Neural progenitor cell (in vitro differentiated cells): ENCODE measurements at regions not wholly inside any gene's neighbourhood (a gene's known extent, or its start where the extent isn't known, plus 50 kb on each side); places are given as distances from the start of the nearest gene placed in this dataset.

ENCODE experiments used
- DNase-seq: peaks from one replicate; pipeline ENCODE4 v3.0.0-alpha.2; 2016; ENCODE audit warnings: low spot score
- H2AFZ ChIP-seq: fragments of 200-600 bp; sonication (generic); replicated peaks from 2 replicates; pipeline ENCODE4 v1.6.1; 2016; ENCODE audit warnings: antibody characterized with exemption
- H3F3A ChIP-seq: fragments of 200-600 bp; sonication (generic); 2 replicates; pipeline ENCODE4 v1.6.1; 2016; ENCODE audit warnings: antibody characterized with exemption, low read depth
- H3K27ac ChIP-seq: fragments of 200-600 bp; sonication (generic); 2 replicates; pipeline ENCODE4 v1.5.1; 2016; ENCODE audit warnings: mild to moderate bottlenecking
- H3K27me3 ChIP-seq: fragments of 200-600 bp; sonication (generic); 2 replicates; pipeline ENCODE4 v1.6.1; 2016; ENCODE audit warnings: mild to moderate bottlenecking, moderate library complexity
- H3K36me3 ChIP-seq: fragments of 200-600 bp; sonication (generic); 2 replicates; pipeline ENCODE4 v1.5.1; 2016
- H3K4me1 ChIP-seq: fragments of 200-600 bp; sonication (generic); 2 replicates; pipeline ENCODE4 v1.6.1; 2016; ENCODE audit warnings: mixed run types
- H3K4me2 ChIP-seq: fragments of 200-600 bp; sonication (generic); 2 replicates; pipeline ENCODE4 v1.6.1; 2016
- H3K4me3 ChIP-seq: fragments of 200-600 bp; sonication (generic); 2 replicates; pipeline ENCODE4 v1.5.1; 2016
- H3K79me2 ChIP-seq: fragments of 200-600 bp; sonication (generic); 2 replicates; pipeline ENCODE4 v1.6.1; 2016; ENCODE audit warnings: low read depth
- H3K9ac ChIP-seq: fragments of 200-600 bp; sonication (generic); 2 replicates; pipeline ENCODE4 v1.6.1; 2016
- H3K9me3 ChIP-seq: fragments of 200-600 bp; sonication (generic); 2 replicates; pipeline ENCODE4 v1.5.1; 2016; ENCODE audit warnings: low read depth
- H4K20me1 ChIP-seq: fragments of 200-600 bp; sonication (generic); 2 replicates; pipeline ENCODE4 v1.6.1; 2016; ENCODE audit warnings: low read depth
- H3K27ac Mint-ChIP-seq: 3 replicates; pipeline ENCODE4 v1.8.0; 2021; ENCODE audit warnings: mixed read lengths
- H3K27me3 Mint-ChIP-seq: 2 replicates; pipeline ENCODE4 v1.8.0; 2022; ENCODE audit warnings: low read depth, mild to moderate bottlenecking, inconsistent platforms, moderate library complexity, mixed read lengths; ENCODE audit not compliant: insufficient read depth
- H3K36me3 Mint-ChIP-seq: 3 replicates; pipeline ENCODE4 v1.8.0; 2021; ENCODE audit warnings: mixed read lengths
- H3K4me1 Mint-ChIP-seq: 3 replicates; pipeline ENCODE4 v1.8.0; 2021; ENCODE audit warnings: mixed read lengths
- H3K4me3 Mint-ChIP-seq: 3 replicates; pipeline ENCODE4 v1.8.0; 2021; ENCODE audit warnings: mild to moderate bottlenecking, moderate library complexity, mixed read lengths
- H3K9me3 Mint-ChIP-seq: 3 replicates; pipeline ENCODE4 v1.8.0; 2020; ENCODE audit warnings: mixed read lengths
- EZH2 ChIP-seq: fragments of 200-600 bp; sonication (generic); IDR thresholded peaks from 2 replicates; pipeline ENCODE4 v1.6.1; 2017; ENCODE audit warnings: antibody characterized with exemption, mild to moderate bottlenecking, moderate library complexity
- EZH2phosphoT487 ChIP-seq: fragments of 200-600 bp; sonication (generic); IDR thresholded peaks from 2 replicates; pipeline ENCODE4 v1.6.1; 2017; ENCODE audit warnings: antibody characterized with exemption
- TF ChIP-seq, protein P1 (sequence below): fragments of 200-600 bp; sonication (generic); IDR thresholded peaks from 2 replicates; pipeline ENCODE4 v1.5.1; 2017; ENCODE audit warnings: antibody characterized with exemption, mild to moderate bottlenecking

DNA sequence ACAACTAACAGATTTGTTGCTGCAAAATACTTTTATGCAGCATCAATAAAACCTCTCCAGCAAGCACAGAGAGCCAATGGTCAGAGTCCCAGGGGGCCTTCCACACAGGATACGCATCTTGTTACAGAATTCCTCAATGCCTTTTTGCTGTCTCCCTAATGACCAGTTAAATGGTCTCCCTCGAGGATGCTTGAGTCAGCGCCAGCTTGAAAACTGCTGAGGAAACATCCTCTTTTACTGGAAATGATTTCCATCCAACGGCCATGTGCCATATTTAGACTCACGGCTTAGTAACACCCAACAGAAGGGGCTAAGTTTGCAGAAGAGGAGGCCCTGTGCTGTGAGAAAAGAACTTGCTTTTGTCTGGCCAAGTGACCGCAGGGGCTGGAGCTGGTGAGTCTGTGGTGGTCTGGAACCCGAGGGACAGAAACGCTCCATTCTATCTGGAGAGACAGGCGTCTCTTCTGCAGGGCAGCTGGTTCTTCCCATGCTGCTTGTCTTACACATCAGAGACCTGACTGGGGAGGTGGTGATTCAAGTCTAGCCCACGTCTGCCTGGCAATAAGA lies 496.4 kb downstream of the SETD4 start:
- no peaks in the 10 kb centered on the region for H3K27me3 Mint-ChIP-seq
- Histone ChIP-seq H3K9me3 (no peaks in the 10 kb centered on the region), H3K4me1 (no peaks in the 10 kb centered on the region), H3K27ac (no peak overlapping the region), H3K27me3 (no peaks in the 10 kb centered on the region), H4K20me1 (no peaks in the 10 kb centered on the region), H2AFZ (no peak overlapping the region), H3K4me3 (no peak overlapping the region), H3K36me3 (no peaks in the 10 kb centered on the region), H3F3A (no peaks in the 10 kb centered on the region), H3K4me2 (no peak overlapping the region), H3K9ac (no peak overlapping the region), H3K79me2 (no peaks in the 10 kb centered on the region)
- TF ChIP-seq, protein P1, sequence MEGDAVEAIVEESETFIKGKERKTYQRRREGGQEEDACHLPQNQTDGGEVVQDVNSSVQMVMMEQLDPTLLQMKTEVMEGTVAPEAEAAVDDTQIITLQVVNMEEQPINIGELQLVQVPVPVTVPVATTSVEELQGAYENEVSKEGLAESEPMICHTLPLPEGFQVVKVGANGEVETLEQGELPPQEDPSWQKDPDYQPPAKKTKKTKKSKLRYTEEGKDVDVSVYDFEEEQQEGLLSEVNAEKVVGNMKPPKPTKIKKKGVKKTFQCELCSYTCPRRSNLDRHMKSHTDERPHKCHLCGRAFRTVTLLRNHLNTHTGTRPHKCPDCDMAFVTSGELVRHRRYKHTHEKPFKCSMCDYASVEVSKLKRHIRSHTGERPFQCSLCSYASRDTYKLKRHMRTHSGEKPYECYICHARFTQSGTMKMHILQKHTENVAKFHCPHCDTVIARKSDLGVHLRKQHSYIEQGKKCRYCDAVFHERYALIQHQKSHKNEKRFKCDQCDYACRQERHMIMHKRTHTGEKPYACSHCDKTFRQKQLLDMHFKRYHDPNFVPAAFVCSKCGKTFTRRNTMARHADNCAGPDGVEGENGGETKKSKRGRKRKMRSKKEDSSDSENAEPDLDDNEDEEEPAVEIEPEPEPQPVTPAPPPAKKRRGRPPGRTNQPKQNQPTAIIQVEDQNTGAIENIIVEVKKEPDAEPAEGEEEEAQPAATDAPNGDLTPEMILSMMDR = no peak
- TF ChIP-seq EZH2phosphoT487 (no peak), EZH2 (no peak)
- peaks cover 2% of the 10 kb centered on the region for H3K9me3 Mint-ChIP-seq
- H3K27ac Mint-ChIP-seq = no peak overlapping the region
- H3K4me1 Mint-ChIP-seq = no peaks in the 10 kb centered on the region
- no peaks in the 10 kb centered on the region for H3K36me3 Mint-ChIP-seq
- H3K4me3 Mint-ChIP-seq = no peak overlapping the region
- DNase-seq = no peak

DNA sequence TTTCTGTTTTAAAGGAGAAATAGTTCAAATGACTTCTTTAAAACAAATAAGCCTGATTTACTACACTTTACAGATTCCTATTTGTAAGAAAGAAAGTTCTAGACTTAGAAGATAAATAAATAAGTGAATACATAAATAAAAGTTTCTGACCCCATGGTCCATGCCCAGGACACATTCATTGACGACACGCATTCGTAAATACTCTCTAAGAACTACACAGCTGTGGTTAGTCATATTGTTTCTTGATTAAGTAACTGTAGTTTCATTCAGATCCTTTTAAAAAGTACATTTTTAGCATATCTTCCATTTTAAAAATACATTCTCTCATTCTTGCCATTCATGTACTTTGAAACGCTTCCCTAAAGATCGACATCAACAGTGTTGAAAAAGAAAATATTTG lies 497.4 kb downstream of the SETD4 start:
- Histone ChIP-seq H3K4me2 (no peak overlapping the region), H3K36me3 (no peaks in the 10 kb centered on the region), H3K4me1 (no peaks in the 10 kb centered on the region), H3F3A (no peaks in the 10 kb centered on the region), H3K27me3 (no peaks in the 10 kb centered on the region), H3K9me3 (no peaks in the 10 kb centered on the region), H3K27ac (no peak overlapping the region), H3K79me2 (no peaks in the 10 kb centered on the region), H2AFZ (no peak overlapping the region), H3K9ac (no peak overlapping the region), H3K4me3 (no peak overlapping the region), H4K20me1 (no peaks in the 10 kb centered on the region)
- TF ChIP-seq, protein P1 = no peak
- no peak for DNase-seq
- Mint-ChIP-seq H3K4me1 (no peaks in the 10 kb centered on the region), H3K4me3 (no peak overlapping the region), H3K27me3 (no peaks in the 10 kb centered on the region), H3K27ac (no peak overlapping the region), H3K36me3 (no peaks in the 10 kb centered on the region), H3K9me3 (peaks cover 2% of the 10 kb centered on the region)

DNA sequence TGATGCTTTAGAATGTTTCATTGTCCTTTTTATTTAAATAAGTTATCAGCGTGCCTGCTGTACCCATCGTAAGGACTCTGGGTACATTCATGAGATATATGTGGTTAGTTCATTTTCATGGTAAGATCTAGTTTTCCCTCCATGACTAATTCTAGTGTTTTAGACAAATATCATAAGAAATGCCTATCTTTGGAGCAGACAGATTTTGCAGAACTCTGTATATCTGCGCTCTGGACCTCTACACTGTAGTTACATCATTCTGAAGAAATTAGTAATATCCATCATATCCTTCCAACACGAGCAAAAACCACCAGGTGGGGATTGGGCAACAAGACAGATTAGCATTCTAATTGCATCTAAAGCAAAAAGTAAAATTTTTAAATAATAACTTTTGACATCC lies 499.2 kb downstream of the SETD4 start:
- H3K36me3 ChIP-seq = no peaks in the 10 kb centered on the region
- no peak overlapping the region for H3K4me3 Mint-ChIP-seq
- H2AFZ ChIP-seq = no peak overlapping the region
- H3K4me1 Mint-ChIP-seq = no peaks in the 10 kb centered on the region
- no peaks in the 10 kb centered on the region for H4K20me1 ChIP-seq
- H3K27me3 Mint-ChIP-seq = no peaks in the 10 kb centered on the region
- TF ChIP-seq EZH2phosphoT487 = no peak
- TF ChIP-seq EZH2 = no peak
- TF ChIP-seq, protein P1 = no peak
- H3K27ac ChIP-seq = no peak overlapping the region
- no peaks in the 10 kb centered on the region for H3K79me2 ChIP-seq
- no peaks in the 10 kb centered on the region for H3K27me3 ChIP-seq
- H3K4me1 ChIP-seq = no peaks in the 10 kb centered on the region
- H3K9ac ChIP-seq = no peak overlapping the region
- DNase-seq = no peak
- no peak overlapping the region for H3K27ac Mint-ChIP-seq
- no peak overlapping the region for H3K4me2 ChIP-seq
- no peaks in the 10 kb centered on the region for H3K9me3 ChIP-seq
- H3F3A ChIP-seq = no peaks in the 10 kb centered on the region
- peaks cover 2% of the 10 kb centered on the region for H3K9me3 Mint-ChIP-seq
- no peak overlapping the region for H3K4me3 ChIP-seq
- H3K36me3 Mint-ChIP-seq = no peaks in the 10 kb centered on the region
